ENCODE measurements at regions not wholly inside any gene's neighbourhood (a gene's known extent, or its start where the extent isn't known, plus 50 kb on each side); places are given as distances from the start of the nearest gene placed in this dataset.

DNA sequence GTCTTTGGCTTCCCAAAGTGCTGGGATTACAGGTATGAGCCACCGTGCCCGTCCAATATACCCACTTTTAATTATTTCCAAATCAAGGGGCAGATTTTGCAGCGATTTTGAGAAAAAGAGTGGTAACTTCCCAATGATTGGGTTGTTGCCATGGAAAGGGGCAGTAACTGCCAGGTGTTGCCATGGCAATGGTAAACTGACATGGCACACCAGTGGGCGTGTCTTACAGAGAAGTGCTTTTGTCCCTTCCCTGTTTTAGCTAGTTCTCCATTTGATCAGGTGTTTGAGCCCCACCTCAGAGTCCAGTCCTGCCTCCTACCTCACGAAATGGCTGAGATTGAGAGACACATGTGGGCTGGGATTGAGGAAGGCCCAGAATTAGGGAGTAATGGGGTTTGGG, 86.3 kb upstream of the IER5L start:
- DNase-seq (ENCODE audit: low spot score), result no peak

DNA sequence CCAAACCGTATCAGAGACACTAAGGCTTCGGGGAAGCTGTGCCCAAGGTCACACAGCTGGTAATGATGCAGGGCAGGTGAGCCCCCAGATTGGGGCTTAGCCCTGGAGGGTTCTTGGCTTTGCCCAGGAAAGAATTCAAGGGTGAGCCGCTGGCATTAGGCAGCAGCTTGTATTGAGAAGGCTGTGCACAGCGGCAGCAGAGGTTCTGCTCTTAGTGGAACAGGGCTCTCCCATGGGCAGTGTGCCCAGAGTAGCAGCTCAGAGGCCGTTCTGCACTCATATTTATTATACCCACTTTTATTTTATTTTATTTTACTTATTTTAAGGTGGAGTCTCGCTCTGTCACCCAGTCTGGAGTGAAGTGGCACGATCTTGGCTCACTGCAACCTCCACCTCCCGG, 85.8 kb upstream of the IER5L start:
- no peak for DNase-seq (ENCODE audit: low spot score)

DNA sequence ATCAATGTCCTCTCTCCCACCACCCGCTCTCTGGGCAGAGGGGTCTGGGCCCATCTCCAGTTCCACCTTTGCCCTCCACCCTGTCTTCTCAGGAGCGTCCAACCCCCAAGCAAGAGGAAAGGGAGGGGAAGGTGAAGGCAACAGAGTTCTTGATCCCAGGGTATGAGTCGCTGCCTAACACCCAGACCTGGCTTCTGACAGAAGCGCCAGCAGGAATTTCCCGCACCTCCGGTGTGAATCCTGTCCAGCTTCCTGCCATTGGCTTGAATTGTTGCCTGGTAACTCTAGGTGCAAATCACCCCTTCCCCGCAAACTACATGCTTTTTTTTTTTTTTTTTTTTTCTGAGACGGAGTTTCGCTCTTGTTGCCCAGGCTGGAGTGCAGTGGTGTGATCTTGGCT, 84.2 kb upstream of the IER5L start:
- no peak for DNase-seq (ENCODE audit: low spot score)

DNA sequence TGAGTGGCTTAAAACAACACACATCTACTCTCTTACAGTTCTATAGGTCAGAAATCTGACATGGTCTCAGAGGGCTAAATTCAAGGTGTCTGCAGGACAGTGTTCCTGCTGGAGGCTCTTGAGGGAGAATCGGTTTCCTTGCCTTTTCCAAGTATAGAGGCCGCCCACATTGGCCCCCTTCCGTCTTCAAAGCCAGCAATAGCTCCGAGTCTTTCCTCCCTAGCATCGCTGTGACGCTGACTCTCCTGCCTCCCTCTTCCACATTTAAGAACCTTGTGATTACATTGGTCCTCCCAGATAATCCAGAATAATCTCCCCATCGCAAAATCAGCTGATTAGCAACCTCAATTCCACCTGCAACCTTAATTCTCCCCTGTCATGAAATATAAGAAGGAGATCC, 81.3 kb upstream of the IER5L start:
- no peak for DNase-seq (ENCODE audit: low spot score)

DNA sequence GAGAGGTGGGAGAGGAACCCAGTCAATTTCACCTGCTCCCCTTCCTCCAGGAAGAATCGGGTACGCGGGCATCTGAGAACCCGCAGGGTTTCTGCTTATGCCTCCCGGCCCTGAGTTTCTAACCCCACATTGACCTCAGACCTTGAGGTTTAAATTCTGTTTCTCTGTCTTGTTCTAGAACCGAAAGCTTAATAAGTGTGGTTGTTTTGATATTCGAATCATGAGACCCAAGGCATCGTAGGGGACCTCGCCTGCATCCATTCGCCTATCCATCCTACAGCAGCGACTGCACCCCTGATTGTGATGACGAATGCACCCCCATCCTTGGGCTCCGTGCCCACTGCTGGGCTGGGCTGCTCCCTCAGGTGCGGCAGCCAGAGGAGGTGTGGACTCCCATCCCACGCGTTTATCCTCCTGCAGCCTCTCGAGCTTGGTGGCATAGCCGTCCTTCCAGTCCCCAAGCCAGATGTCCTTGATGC, 80.8 kb upstream of the IER5L start:
- DNase-seq (ENCODE audit: low spot score), result no peak

DNA sequence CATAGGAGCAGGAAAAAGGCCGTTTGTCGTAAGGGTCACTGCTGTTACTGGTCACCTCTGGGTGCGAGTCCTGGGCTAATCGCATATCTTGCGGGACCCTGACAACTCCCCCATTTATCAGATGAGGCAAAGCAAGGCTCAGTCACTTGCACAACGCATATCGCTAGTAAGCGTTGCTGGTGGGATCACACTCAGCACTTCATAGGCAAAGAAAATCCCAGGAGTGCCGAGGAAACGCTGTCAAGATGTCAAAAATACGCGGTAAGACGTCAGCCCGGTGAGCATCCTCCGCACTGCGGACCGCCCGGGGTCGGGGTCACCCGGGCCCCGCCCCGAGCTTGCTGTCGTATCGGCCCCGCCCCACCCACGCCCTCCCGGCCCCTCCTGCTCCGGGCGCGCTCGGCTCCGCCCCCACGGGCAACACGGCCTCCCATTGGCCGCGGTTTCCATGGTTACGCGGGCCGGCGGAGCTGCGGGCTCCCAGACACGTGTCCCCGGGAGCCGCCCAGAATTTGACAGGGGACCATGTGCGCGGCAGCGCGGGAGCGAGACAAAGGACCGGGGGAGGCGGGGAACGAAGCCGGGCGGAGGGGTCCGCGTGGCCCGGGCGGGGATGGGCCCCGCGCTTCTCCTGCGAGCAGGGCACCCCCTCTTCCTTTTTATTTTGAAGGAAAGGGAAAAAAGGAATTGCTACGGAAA, 80.2 kb upstream of the IER5L start:
- peak; percentile 99 for DNase-seq (ENCODE audit: low spot score)

DNA sequence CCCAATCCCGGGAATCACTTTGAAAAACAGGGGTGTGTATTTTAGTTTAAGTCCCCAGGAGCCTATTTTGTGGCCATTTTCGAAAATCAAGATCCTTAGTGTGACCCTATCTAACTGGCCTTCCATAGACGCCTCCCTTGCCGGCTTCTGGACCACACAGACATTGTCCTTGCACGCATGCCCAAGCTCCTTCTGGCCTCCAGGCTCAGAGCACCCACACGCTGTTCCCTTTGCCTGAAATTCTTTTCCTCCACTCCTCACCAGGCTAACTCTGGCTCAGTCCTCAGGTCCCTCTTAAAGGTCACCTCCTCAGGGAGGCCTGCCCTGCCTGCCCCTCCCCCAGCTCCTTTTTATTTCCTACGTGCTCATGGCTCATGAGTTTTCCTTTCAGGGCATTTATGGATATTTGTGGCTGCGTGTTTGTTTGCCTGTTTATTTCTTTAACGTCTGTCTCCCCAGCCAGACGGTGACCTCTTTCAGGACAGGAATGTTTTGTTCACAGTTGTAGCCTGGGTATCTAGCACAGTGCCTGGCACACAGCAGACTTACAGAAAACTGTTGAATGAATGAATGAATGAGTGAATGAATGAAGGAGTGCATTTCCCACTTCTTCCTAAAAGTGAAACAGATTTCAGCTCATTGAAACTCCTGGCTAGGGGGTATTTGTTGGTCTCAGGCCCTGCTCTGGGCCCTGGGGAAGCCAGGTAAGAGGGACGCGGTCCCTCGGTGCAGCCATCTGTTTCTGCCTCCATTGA, 79.1 kb upstream of the IER5L start:
- DNase-seq (ENCODE audit: low spot score), result no peak

DNA sequence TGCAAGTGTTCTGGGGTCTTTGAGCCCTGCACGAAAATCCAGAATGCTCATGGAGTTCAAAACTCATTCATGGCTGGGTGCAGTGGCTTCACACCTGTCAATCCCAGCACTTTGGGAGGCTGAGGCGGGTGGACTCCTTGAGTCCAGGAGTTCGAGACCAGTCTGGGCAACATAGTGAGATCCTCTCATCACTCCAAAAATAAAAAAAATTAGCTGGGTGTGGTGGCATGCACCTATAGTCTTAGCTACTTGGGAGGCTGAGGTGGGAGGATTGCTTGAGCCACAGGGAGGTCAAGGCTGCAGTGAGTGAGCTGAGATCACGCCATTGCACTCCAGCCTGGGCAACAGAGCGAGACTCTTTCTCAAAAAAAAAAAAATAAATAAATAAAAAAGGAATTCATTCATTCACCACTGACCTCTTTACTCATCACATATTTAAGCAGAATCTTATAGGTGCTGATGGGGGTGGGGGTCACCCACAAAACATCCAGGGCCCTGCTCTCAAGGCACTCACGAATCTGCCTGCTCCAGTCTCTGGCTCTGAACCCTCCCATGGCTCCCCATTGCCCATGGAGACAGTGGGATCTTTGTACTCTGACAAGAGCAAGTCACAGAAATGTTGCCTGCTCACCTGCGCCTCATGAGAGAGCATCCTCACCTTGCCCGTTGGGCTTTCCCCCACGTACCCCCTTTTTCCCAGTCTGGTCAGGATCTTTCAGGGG, 76.7 kb upstream of the IER5L start:
- no peak for DNase-seq (ENCODE audit: low spot score)

DNA sequence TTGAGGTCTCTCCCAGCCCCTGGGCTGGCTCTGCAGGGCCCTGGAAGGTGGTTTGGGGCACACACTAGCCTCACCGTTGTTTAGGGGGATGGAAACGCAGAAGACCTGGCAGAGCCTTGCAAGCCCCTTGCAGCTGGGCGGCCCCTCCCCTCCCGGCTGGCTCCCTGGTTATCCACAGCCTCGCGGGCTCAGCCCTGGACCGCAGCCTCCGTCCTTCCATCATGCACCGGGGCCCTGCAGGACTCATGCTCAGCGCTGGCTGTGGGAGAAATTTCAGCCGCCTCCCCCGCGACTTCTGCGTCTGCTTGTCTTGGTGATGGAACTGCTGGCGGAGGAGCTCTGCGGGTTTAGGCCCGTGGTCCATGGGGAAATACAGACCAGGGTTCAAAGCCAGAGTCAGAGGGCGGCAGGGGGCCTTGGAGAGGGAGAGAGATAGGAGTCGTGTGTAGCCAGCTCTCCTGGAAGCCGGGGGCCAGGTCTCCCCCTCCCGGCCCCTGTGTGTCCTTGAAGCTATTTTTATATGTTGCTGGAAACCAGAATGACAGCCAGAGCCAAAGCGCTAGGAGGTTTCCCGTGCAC, 75.8 kb upstream of the IER5L start:
- peak; percentile 57 for DNase-seq (ENCODE audit: low spot score)

DNA sequence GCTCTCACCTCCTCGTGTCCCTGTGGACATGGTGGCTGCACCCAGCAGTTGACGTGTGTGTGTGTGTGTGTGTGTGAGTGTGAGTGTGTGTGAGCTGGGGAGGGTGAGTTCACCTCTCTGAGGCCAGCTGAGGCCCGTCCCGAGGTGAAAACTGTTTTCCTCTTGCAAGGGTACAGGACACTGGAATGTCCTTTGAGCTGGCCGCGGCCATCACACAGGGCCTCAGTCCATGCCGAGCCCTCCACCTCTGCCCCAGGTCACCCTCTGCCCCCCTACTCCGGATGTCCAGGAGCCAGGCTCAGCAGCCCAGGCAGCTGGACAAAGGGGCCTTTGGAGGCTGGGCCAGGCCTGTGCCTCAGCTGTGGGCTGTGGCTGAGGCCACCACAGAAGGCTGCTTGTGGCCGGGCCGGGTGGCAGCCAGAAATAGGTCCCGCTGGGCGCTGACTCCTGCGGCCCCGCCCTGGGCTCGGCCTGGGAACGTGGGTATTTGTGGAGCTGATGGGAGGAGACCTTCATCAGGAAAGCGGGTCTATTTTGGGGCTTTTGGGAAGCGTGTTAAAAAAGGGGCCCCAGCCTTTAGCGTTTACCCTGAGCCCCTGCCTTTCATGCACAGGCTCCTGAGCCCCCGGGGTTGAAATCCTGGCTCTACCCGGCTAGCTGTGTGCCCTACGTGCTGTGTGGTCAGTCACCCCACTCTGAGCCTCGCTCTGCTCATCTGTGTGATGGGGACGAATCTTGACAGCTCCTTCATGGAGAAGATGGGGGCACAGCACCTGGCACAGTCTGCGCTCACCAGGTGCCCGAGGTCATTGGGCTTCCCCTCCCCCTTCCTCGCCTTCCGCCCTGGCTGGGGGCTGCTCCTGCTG, 75.1 kb upstream of the IER5L start:
- DNase-seq (ENCODE audit: low spot score), result no peak

DNA sequence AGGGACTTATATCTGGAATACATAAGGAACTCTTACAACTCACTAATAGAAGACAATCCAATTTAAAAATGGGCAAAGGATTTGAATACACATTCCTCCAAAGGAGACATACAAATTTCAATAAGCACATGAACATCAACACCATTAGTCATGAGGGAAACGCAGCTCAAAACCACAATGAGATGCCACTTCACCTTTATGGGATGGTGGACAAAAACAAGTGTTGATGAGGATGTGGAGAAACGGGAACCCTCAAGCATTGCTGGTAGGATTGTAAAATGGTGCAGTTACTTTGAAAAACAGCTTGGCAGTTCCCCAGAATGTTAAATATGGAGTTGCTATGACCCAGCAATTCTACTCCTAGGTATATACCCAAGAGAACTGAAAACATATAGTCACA, 72.7 kb upstream of the IER5L start:
- DNase-seq (ENCODE audit: low spot score), result no peak

DNA sequence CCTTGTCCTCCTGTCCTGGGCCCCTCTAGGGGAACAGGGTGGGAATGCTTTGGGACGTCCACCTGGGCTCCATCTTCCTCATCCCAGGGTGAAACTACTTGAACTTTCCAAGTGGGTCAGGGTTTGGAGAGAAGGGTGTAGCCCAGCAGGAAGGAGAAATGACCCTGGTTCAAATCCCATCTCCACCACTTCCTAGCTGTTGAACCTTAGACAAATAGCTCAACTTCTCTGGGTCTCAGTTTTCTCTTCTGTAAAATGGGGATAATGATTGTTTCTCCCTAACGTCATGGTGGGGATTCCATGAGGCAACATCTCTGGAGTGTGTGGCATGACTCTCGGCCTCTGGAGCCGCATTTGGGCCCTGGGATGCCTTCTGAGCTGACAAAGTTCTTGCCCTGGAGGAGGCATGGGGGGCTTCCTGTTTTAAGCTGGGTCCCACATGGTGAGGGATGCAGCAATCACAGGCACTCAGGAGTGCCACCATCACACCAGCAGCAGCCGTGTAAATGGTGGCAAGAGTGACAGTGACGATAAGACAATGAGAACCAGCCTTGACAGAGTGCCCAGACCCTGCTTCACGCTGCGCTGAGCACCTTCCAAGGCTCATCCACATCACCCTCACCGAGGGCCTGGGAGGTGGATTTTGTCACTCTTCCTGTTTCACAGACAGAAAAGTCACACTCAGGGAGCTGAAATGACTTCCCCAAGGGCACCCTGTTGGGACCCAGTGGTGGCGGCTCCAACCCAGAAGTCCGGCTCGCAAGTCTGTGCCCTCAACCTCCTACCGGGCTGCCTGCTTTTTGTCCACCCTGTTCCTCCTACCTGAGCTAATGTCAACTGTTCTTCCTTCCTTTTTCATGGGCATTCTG, 69.5 kb upstream of the IER5L start:
- DNase-seq (ENCODE audit: low spot score), result no peak

DNA sequence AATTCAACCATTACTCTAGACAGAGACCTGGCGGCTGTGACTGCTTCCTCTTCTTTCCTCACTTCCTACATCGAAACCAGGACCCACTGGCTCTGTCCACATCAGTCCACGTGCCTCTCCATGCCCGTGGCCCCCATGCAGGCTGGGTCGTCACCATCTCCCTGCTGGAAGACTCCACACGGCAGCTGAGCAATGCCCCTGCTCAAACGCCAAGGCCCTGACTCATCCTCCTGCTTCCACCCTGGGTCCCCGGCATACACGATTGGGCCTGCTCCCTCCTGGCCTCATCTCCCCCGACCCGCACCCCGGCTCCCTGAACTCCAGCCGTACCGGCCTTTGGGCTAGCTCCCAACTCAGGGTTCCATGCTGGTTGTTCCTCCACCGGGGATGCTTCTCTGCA, 67.2 kb upstream of the IER5L start:
- no peak for DNase-seq (ENCODE audit: low spot score)

DNA sequence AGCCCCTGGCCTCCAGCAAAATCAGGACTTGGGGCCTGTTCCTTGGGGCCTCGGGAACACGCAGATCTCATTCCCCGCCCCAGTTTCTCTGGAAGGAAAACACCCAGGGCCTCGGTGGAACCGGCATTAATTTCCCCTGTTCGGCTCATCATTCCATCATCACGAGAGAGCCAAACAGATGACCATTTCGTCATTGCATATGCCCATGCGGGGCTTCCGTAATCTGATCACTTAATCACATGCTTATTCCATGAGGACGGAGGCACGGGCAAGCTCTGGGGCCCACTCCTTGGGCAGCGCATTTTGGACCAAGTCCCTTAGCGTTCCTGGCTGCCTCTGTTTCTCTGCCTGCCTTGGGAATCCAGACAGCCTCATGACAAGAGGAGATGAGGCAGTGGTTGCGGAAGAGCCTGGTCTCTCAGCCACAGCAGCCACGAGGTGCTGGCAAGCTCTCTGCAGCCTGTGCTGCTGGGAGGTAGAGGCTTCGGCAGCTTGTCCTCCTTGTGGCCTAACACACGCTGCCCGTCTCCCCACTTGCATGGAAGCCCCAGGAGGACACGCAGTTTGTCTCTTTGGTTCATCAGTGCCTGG, 65.0 kb upstream of the IER5L start:
- no peak for DNase-seq (ENCODE audit: low spot score)

DNA sequence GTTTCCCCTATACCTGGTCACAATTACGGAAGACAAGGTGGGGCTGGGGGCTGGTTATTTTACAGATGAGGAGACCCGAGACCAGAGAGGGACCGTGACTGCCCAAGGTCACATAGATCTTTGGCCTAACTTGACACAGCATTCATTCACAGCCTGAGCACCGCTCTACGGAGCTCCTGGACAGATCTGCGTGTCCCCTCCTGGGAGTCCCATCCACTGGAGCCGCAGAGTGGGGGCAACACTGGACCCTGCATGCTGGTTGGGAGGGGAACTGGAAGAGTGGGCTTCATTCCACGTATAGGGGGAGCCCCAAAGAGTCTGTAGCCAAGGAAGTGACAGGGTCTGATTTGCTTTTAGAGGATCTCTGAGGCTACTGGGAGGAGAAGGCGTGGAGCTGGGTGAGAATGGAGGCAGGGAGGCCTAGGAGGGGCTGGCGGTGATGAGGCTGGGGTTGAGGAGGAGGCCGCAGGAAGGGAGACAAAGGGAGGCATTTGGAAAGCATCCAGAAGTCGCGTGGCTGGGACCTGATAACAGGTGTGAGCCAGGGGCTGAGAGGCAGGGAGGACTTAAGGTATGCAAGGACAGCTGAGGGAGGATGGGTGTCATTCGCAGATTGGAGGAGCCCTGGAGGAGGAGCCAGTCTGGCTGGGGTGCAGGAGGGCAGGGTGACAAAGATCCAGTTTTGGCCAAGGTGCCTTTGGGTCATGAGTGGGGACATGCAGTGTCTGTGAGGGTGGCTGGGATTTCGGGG, 64.3 kb upstream of the IER5L start:
- DNase-seq (ENCODE audit: low spot score), result no peak

DNA sequence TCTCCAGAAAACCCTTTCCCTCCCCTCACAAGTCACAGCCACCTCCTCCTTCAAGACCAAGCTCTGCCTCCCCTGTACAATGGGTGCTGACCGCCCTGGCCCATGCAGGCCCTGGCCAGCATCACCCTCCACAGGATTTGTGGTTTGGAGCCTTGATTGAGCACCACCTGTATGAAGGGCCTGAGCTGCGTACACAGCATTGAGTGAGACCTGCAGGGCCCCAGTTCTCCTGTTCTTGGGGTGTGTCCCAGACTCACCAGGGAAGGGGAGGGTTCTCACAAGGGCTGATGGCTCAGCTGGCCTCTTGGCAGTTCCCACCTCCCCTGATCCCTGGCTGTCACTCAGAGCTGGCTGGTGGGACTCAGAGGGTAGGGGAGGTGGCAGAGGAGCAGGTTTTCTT, 63.7 kb upstream of the IER5L start:
- no peak for DNase-seq (ENCODE audit: low spot score)

DNA sequence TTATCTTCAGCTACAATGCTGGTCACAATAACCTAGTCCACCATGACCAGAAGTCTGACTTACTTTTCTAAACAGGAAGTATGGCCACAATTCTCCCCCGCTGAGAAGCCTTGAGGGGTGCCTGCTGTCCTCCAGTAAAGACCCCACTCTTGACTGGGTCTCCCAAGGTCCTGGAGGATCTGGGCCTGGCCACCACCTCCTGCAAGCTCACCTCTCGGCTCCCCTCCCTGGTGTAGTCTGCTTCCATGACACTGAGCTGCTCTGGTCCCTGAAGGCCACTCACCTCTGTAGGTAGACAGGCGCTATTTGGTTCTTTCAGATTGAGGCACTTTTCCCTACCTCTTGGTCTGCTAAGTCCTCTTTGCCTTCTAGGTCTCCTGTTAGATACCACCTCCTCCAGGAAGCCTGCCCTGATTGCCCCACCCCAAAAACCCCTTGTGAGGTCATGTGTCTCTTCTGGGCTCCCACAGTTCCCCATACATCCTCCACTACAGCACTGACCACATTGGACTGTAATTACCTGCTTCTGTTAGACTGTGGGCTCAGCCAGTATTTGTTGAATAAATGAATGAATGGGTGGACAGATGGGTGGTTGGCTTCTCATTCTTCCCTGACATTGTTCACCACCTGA, 62.6 kb upstream of the IER5L start:
- no peak for DNase-seq (ENCODE audit: low spot score)

DNA sequence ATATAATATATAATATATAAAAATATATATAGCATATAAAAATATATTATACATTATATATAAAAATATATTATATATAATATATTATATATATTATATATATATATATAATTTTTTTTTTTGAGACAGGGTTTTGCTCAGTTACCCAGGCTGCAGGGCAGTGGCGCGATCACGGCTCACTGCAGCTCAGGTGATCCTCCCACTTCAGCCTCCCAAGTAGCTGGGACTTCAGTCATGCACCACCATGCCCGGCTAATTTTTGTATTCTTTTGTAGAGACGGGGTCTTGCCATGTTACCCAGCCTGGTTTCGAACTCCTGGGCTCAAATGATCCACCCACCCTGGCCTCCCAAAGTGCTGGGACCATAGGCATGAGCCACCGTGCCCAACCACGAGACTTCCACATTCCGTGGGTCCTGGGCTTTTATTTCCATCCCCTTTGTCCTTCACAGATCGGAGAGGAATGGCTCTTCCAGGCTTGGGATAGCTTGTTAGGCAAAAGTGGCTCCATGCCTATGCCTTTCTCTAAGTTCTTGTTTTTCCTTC, 62.0 kb upstream of the IER5L start:
- DNase-seq (ENCODE audit: low spot score), result no peak

DNA sequence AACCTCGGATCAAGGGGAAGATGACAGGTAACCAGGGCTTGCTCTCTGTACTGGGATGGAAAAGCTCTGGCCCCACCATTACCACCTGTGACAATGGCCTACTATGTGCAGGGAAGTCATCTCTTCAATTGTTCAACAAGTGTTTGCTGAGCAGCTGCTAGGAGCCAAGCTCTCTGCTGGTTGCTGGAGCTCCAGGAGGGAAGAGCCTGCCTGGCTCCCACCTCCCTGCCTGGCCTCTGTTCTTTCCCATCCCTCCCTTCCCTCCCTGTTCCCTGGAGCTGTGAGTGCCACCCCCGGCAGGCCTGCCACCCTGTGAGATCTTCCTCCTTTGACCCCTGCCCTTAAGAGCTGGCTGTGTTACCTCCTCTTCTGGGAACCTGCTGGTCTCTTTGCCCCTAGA, 59.7 kb upstream of the IER5L start:
- no peak for DNase-seq (ENCODE audit: low spot score)
